Limb (tissue), 2 donors: ENCODE measurements at regions not wholly inside any gene's neighbourhood (a gene's known extent, or its start where the extent isn't known, plus 50 kb on each side); places are given as distances from the start of the nearest gene placed in this dataset.
"Not testable (repeated sequence)": the region's sequence is repeated elsewhere in the genome, so short reads cannot be mapped to it uniquely, and the experiment has no call there.

Experiments used
- DNase-seq, 2 donors: peaks; one replicate each; pipeline ENCODE4 v3.0.0-alpha.2; 2016; ENCODE audit errors: extremely low spot score in 2 of 2

DNA sequence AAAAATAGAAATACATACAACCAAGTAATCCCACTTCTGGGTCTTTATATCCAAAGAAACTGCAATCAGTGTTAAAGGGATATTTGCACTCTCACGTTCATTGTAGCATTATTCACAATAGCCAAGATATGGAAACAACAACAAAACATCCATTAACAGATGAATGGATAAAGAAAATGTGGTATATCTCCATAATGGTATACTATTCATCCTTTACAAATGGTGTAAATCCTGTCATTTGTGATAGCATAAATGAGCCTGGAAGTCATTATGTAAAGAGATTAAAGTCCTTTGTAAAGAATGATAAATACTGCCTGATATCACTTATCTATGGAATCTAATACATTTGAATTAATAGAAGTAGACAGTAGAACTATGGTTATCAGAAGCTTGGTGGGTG lies 327.7 kb downstream of the UTRN start:
- DNase-seq = no peak

- no peak for DNase-seq
Observed at GRCh38 chr6:144613859-144614258, 328.7 kb downstream of the UTRN start.

DNA sequence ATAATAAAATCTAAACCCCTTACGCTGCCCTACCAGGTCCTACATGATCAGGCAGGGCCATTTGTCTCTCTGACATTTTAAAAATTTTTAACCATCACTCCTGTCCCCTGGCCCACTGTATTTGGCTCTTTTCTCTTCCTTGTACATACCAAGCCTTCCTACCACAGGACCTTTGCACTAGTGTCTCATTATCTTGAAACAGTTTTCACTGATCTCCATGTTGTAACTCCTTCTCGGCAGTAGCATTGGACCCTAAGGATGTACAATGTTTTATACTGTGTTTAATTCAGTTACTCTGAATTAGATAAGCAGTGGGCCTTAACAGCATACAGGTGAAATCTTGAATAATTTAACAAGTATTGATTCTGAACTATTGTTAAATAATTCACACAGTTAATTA lies 330.7 kb downstream of the UTRN start:
- DNase-seq = no peak

GRCh38 chr6:144617191-144617590 lies 332.1 kb downstream of the UTRN start:
- DNase-seq = no peak

- DNase-seq = no peak
Observed at GRCh38 chr6:144617708-144618107, 332.6 kb downstream of the UTRN start.

DNA sequence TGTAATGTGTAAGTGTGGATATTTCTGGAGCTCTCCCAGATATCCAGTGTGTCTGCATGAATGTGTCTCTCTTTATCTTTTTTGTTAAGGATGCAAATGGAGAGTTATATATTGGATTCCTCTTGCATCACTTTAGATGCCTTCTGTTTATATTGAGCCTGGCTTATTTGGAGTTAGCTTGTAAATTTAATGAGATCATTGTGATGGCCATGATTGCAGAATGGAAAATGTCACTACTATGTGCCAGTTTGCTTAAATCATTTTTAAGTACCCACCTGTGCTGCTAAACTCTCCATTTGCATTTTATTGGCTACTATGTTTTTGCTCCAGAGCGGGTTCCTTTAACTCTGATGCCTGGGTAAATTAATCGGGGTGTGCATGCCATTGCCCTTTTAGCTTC lies 334.8 kb downstream of the UTRN start:
- DNase-seq = no peak

- DNase-seq = no peak
Observed at GRCh38 chr6:144621332-144621731, 336.2 kb downstream of the UTRN start.

DNA sequence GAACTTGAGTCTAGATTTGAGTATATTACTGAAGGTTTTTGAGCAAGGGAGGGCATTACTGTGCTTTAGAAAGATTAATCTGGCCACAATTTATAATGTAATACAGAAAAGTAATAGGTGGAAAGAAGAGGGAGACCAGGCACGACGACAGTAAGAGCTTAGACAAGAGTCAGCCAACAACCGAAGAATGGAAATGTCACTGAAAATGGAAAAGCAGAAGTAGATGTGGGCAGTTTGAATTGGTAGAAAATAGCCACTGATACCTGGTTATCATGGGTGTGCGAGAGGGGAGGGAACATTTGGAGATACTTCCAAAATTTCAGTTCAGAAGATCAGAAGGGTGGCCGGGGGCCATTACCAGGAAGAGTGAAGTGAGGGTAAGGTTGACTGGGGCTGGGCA lies 339.1 kb downstream of the UTRN start:
- no peak for DNase-seq

GRCh38 chr6:144624716-144625115 lies 339.6 kb downstream of the UTRN start:
- no peak for DNase-seq

GRCh38 chr6:144630857-144631256 lies 345.7 kb downstream of the UTRN start:
- no peak for DNase-seq

DNA sequence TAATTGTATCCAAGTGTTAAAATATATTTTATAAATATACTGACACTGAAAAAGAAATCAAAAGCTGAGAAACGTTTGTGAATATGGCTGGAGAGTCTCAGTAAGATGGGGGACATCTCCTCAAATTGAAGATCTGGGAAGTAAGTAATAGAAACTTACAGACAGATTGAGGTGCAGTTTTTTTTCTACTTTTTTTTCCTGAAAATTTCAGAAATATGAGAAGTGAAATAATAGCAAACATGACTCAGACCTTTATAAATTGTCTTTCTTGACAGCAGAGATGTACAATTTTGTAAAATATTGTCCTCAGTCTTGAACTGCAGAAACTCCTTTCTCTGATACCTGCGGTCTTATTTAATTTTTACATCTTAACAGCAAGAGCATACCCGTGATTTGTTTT lies 347.1 kb downstream of the UTRN start:
- DNase-seq = no peak

- DNase-seq = no peak
Observed at GRCh38 chr6:144633886-144634285, 348.8 kb downstream of the UTRN start.

GRCh38 chr6:144634371-144634770 lies 349.2 kb downstream of the UTRN start:
- no peak for DNase-seq

DNA sequence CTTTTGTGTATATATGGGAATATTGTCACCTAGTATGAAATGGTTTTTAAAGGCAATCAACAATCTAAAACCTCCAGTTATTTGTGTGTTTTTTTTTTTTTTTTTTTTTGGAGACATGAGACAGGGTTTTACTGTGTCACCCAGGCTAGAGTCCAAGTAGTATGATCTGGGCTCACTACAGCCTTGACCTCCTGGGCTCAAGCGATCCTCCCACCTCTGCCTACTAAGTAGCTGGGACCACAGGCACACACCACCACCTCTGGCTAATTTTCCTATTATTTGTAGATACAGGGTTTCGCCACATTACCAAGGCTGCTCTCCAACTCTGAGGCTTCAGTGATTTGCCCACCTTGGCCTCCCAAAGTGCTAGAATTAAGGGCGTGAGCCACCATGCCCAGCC lies 349.9 kb downstream of the UTRN start:
- DNase-seq = no peak

DNA sequence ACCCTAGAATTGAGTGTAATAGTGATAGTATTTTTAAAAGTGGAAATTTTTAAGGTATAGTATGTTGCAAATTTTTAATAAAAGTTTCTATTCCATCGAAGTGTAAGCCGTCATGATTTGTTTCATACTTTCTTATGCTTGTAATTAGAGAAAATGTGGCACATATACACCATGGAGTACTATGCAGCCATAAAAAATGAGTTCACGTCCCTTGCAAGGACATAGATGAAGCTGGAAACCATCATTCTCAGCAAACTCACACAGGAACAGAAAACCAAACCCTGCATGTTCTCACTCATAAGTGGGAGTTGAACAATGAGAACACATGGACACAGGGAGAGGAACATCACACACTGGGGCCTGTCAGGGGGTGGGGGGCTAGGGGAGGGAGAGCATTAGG lies 350.9 kb downstream of the UTRN start:
- not testable (repeated sequence) for DNase-seq

GRCh38 chr6:144637541-144637940 lies 352.4 kb downstream of the UTRN start:
- no peak for DNase-seq

GRCh38 chr6:144639654-144640053 lies 354.5 kb downstream of the UTRN start:
- DNase-seq = no peak

- no peak for DNase-seq
Observed at GRCh38 chr6:144641286-144641685, 356.2 kb downstream of the UTRN start.

DNA sequence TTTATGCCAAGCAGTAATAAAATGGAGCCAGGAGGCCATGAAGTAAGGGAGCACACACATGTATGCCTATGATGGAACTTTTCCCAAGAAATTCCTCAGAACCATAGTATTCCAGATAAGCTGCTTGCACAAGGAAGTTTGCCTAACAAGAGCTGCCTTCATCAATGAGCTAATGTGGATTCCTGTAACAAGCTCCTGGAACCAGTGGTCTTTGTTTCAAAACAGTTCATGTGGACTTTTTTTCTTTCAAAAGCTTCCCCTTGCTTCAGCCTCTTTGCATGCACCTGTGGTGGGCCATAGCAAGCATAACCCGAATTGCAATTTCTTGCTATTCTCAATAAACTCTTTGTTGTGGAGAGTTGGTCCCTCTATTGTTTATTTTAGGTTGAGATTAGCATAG lies 359.6 kb downstream of the UTRN start:
- DNase-seq = no peak

DNA sequence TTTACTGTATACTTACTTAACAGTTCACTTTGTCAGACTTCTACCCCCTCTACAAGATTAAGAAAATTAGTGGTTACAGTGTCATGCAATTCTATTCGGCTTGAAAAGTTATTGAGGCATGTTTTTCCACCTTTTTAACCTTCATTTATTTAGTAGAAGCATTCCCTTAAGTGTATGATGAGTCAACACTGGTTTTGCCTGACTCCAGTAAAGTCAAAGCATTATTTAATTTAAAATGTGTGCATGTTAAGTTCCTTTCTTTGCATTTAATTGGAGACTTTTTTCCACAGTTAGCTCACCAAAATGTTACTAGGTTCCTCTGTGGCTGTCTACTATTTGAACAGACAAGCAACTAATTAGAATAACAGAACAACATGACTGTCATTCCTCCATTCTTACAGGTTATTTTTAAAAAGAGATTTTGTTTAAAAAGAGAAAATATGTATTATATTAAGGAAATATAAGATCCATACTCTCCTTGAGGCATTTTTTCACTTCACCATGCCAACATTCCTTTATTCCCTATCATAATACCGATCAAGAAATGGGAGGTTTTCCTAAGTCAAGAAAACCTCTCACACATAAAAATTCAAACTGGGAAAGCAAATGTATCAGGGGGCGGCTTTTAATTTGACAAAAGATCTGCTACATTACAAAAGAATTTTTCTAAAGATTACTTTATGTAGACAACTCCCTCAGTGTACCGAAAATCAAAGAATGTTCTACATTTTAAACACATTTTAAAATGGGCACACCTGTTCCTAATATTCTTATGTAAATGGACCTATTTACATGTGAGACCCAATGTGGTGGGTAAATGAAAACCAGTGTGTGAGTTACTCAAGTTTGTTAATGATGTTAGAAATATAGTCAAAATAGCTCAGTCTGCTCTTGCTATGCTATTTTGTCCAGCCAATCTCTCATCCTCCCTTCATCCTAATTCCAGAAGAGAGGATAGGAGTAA lies 361.2 kb downstream of the UTRN start:
- DNase-seq = no peak

DNA sequence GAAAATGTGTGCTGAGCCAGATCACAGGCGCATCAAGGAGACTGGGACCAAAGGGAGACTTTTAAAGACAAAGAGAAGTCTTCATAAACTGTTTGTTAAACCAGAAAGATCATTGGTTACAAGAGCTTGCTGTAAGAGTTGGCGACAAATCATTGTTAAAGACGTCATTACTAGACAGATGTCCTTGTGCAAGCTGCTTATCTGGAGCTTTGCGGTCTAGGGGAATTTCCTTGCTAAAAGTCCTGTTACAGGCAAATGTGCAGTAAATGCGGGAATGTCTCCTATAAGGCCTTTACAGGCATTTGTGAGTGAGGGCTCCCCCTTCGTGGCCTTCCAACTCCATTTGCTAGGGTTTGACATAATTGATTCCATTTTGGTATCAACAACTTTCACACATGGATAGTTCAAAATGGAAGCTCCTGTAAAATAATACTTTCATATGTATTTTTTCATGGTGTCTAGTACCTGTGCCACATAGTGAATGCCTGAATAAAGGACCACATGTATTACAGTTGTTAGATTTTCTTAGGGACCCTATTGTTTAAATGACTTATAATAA lies 362.4 kb downstream of the UTRN start:
- DNase-seq = no peak

GRCh38 chr6:144647971-144648651 lies 363.0 kb downstream of the UTRN start:
- no peak for DNase-seq

DNA sequence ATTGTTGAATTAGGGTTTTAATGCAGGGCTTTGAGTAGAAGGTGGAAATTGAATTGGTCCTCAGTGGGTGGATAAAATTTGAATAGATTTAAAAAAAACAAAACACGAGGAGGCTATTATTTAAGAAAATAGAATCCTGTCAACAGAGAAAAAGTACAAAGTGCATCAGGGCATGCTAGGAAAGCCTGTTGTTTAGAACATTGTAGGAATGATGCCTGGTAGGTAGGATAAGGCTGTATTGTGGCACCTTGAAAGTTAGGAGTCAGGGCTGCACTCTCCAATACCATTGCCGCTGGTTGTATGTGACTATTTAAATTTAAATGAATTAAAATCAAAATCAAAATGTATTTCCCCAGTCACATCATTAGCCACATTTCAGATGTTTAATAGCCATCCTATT lies 363.9 kb downstream of the UTRN start:
- no peak for DNase-seq
